ENCODE measurements at regions not wholly inside any gene's neighbourhood (a gene's known extent, or its start where the extent isn't known, plus 50 kb on each side); places are given as distances from the start of the nearest gene placed in this dataset.
A peak's percentile ranks its signal among the peaks of the same experiment; 100 is the strongest.

DNA sequence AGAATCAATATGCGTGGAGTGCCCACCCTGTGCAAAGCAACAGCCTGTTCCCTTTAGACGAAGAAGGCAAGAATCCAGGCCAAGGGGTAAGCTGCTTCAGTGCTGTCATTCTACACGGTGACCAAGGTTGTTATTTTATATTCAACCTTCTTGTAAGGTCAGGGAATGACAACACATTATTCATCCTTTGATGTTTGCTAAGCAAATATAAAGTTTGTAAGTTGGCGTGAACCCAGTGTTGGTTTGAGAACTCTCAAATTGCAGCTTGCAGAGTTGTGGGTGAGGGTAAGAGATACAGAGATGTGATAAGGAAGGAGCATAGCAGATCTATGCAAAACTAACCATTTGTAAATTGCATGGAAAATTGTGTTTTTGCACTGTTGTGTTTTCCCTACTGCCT lies 436.7 kb downstream of the FGF9 start:
- no peaks in the 10 kb centered on the region for H3K36me3 ChIP-seq (ENCODE audit: low read depth, low read length)
- POLR2A ChIA-PET (ENCODE audit: unreplicated experiment): no interaction called here
- H3K9me3 ChIP-seq (ENCODE audit: low read length): no peaks in the 10 kb centered on the region
- no peak for TF ChIP-seq EZH2phosphoT487 (IDR thresholded peaks at IDR 0.05; ENCODE audit: borderline replicate concordance, low read length)
- TF ChIP-seq, protein P1, sequence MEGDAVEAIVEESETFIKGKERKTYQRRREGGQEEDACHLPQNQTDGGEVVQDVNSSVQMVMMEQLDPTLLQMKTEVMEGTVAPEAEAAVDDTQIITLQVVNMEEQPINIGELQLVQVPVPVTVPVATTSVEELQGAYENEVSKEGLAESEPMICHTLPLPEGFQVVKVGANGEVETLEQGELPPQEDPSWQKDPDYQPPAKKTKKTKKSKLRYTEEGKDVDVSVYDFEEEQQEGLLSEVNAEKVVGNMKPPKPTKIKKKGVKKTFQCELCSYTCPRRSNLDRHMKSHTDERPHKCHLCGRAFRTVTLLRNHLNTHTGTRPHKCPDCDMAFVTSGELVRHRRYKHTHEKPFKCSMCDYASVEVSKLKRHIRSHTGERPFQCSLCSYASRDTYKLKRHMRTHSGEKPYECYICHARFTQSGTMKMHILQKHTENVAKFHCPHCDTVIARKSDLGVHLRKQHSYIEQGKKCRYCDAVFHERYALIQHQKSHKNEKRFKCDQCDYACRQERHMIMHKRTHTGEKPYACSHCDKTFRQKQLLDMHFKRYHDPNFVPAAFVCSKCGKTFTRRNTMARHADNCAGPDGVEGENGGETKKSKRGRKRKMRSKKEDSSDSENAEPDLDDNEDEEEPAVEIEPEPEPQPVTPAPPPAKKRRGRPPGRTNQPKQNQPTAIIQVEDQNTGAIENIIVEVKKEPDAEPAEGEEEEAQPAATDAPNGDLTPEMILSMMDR (conservative IDR thresholded peaks at IDR 0.05; ENCODE audit: low read depth, low read length): no peak
- CTCF ChIA-PET: no interaction called here
- no peaks in the 10 kb centered on the region for H4K20me1 ChIP-seq (ENCODE audit: low read length)
- DNase-seq (peak; percentile 78), ATAC-seq (peak; percentile 87)
- no peak overlapping the region for H3K27ac ChIP-seq (ENCODE audit: low read length)
- H3K4me2 ChIP-seq (ENCODE audit: low read length): 0 out of 2 replicates have a peak overlapping the region, but pooled peaks have one; percentile 30
- no peaks in the 10 kb centered on the region for H3K9me2 ChIP-seq (replicated peaks; ENCODE audit: low read length)
- H3K79me2 ChIP-seq (ENCODE audit: low read length): no peaks in the 10 kb centered on the region
- intact Hi-C loops (cut with micrococcal nuclease): loop anchor here (10.0 kb wide), 1 partner anchor 473 kb away; no protein-coding TSS in a partner anchor
- no peaks in the 10 kb centered on the region for H3K27me3 ChIP-seq (ENCODE audit: low read length)
- BruUV-seq (replicated peaks): no TSS peak
- no peak overlapping the region for H2AFZ ChIP-seq (ENCODE audit: low read length)
- H3K9ac ChIP-seq (ENCODE audit: low read length): no peak overlapping the region
- no peaks in the 10 kb centered on the region for H3F3A ChIP-seq (ENCODE audit: low read length, unreplicated experiment)
- H3K4me3 ChIP-seq (ENCODE audit: low read length): no peak overlapping the region
- H3K4me1 ChIP-seq (ENCODE audit: insufficient read depth, low read length): peaks cover 12% of the 10 kb centered on the region

- Histone ChIP-seq H3K9ac (ENCODE audit: low read length) (no peak overlapping the region), H3F3A (ENCODE audit: low read length, unreplicated experiment) (no peaks in the 10 kb centered on the region), H3K4me2 (ENCODE audit: low read length) (no peak overlapping the region), H2AFZ (ENCODE audit: low read length) (no peak overlapping the region), H3K79me2 (ENCODE audit: low read length) (no peaks in the 10 kb centered on the region), H3K36me3 (ENCODE audit: low read depth, low read length) (no peaks in the 10 kb centered on the region), H3K4me1 (ENCODE audit: insufficient read depth, low read length) (peaks cover 12% of the 10 kb centered on the region), H3K9me3 (ENCODE audit: low read length) (no peaks in the 10 kb centered on the region), H4K20me1 (ENCODE audit: low read length) (no peaks in the 10 kb centered on the region), H3K27me3 (ENCODE audit: low read length) (no peaks in the 10 kb centered on the region; the same call in 1 of the 2 replicates), H3K27ac (ENCODE audit: low read length) (no peak overlapping the region), H3K4me3 (ENCODE audit: low read length) (no peak overlapping the region), H3K9me2 (replicated peaks; ENCODE audit: low read length) (no peaks in the 10 kb centered on the region)
- no peak for ATAC-seq
- TF ChIP-seq EZH2phosphoT487 (IDR thresholded peaks at IDR 0.05; ENCODE audit: borderline replicate concordance, low read length) (no peak), EZH2 (IDR thresholded peaks at IDR 0.05; ENCODE audit: low read length, unreplicated experiment) (no peak)
- TF ChIP-seq, protein P1 (conservative IDR thresholded peaks at IDR 0.05; ENCODE audit: low read depth, low read length): no peak
- BruUV-seq (replicated peaks): no TSS peak
- POLR2A ChIA-PET (ENCODE audit: unreplicated experiment): no interaction called here
- DNase-seq: peak; percentile 1
- CTCF ChIA-PET: no interaction called here
- intact Hi-C loops (cut with micrococcal nuclease): loop anchor here (10.0 kb wide), 1 partner anchor 474 kb away; no protein-coding TSS in a partner anchor
These were observed 437.5 kb downstream of the FGF9 start for GRCh38 chr13:22108283-22108942.

DNA sequence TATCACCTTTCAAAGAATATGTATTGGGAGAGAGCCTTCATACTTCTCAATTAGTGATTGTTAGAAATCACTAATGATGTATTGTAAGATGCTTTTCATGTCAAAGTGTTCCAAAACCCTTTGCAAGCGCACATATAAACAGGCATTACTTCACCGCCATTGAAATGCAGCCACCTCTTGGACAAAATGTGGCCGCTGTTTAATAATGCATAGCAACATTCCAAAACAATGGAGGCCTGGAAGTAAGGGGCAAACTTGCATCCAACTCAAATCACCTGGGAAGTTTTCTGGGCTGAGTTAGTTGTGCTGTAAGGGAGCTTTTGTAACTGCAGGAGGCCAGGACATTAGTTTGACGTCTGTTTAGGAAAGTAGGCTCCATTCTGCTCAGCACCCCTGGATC lies 438.1 kb downstream of the FGF9 start:
- CTCF ChIA-PET: no interaction called here
- BruUV-seq (replicated peaks): no TSS peak
- TF ChIP-seq EZH2 (IDR thresholded peaks at IDR 0.05; ENCODE audit: low read length, unreplicated experiment) (no peak), EZH2phosphoT487 (IDR thresholded peaks at IDR 0.05; ENCODE audit: borderline replicate concordance, low read length) (no peak)
- TF ChIP-seq, protein P1 (conservative IDR thresholded peaks at IDR 0.05; ENCODE audit: low read depth, low read length): no peak
- ATAC-seq (no peak), DNase-seq (no peak)
- Histone ChIP-seq H3K4me1 (ENCODE audit: insufficient read depth, low read length) (peaks cover 12% of the 10 kb centered on the region), H3K27me3 (ENCODE audit: low read length) (no peaks in the 10 kb centered on the region; the same call in 1 of the 2 replicates), H3K9ac (ENCODE audit: low read length) (no peak overlapping the region), H3K27ac (ENCODE audit: low read length) (no peak overlapping the region), H3F3A (ENCODE audit: low read length, unreplicated experiment) (no peaks in the 10 kb centered on the region), H3K4me2 (ENCODE audit: low read length) (no peak overlapping the region), H3K79me2 (ENCODE audit: low read length) (no peaks in the 10 kb centered on the region), H3K9me2 (replicated peaks; ENCODE audit: low read length) (no peaks in the 10 kb centered on the region), H3K9me3 (ENCODE audit: low read length) (no peaks in the 10 kb centered on the region), H4K20me1 (ENCODE audit: low read length) (no peaks in the 10 kb centered on the region), H3K4me3 (ENCODE audit: low read length) (no peak overlapping the region), H3K36me3 (ENCODE audit: low read depth, low read length) (no peaks in the 10 kb centered on the region), H2AFZ (ENCODE audit: low read length) (no peak overlapping the region)
- POLR2A ChIA-PET (ENCODE audit: unreplicated experiment): no interaction called here
- intact Hi-C loops (cut with micrococcal nuclease): loop anchor here (10.0 kb wide), 1 partner anchor 474 kb away; no protein-coding TSS in a partner anchor
